T-helper 1 cell (primary cell): ENCODE measurements at regions not wholly inside any gene's neighbourhood (a gene's known extent, or its start where the extent isn't known, plus 50 kb on each side); places are given as distances from the start of the nearest gene placed in this dataset.

Experiments used
- DNase-seq, 5 donors: peaks; one replicate each; pipeline ENCODE4 v3.0.0-alpha.2; 2012 to 2020

GRCh38 chr4:24666816-24667477, 82.6 kb upstream of the DHX15 start:
- no peak for DNase-seq

GRCh38 chr4:24668956-24669355, 84.6 kb upstream of the DHX15 start:
- no peak for DNase-seq

GRCh38 chr4:24669751-24670150, 85.4 kb upstream of the DHX15 start:
- DNase-seq, result no peak

GRCh38 chr4:24671849-24672248, 87.5 kb upstream of the DHX15 start:
- DNase-seq, result no peak

GRCh38 chr4:24672880-24673279, 88.5 kb upstream of the DHX15 start:
- DNase-seq, result no peak

GRCh38 chr4:24674279-24674678, 89.9 kb upstream of the DHX15 start:
- no peak for DNase-seq

GRCh38 chr4:24675721-24676389, 91.5 kb upstream of the DHX15 start:
- no peak for DNase-seq

- no peak for DNase-seq
Observed at GRCh38 chr4:24677909-24678308, 93.6 kb upstream of the DHX15 start.

- no peak for DNase-seq
Observed at GRCh38 chr4:24680746-24681448, 96.5 kb upstream of the DHX15 start.

- DNase-seq, result no peak
Observed at GRCh38 chr4:24683116-24683515, 98.8 kb upstream of the DHX15 start.

- no peak for DNase-seq
Observed at GRCh38 chr4:24686866-24687692, 102.7 kb upstream of the DHX15 start.

- DNase-seq, result no peak
Observed at GRCh38 chr4:24688453-24688852, 104.1 kb upstream of the DHX15 start.

- DNase-seq, result no peak
Observed at GRCh38 chr4:24689212-24689611, 104.9 kb upstream of the DHX15 start.

- no peak for DNase-seq
Observed at GRCh38 chr4:24690436-24690835, 104.9 kb upstream of the SOD3 start.

- DNase-seq, result no peak
Observed at GRCh38 chr4:24693636-24694035, 101.7 kb upstream of the SOD3 start.

GRCh38 chr4:24700118-24700517, 95.3 kb upstream of the SOD3 start:
- DNase-seq, result no peak

GRCh38 chr4:24701683-24702082, 93.7 kb upstream of the SOD3 start:
- no peak for DNase-seq

GRCh38 chr4:24702281-24702680, 93.1 kb upstream of the SOD3 start:
- no peak for DNase-seq

- DNase-seq, result no peak
Observed at GRCh38 chr4:24703298-24703697, 92.1 kb upstream of the SOD3 start.

GRCh38 chr4:24704149-24704548, 91.2 kb upstream of the SOD3 start:
- no peak for DNase-seq

- DNase-seq, result no peak
Observed at GRCh38 chr4:24705016-24705753, 90.2 kb upstream of the SOD3 start.

- no peak for DNase-seq
Observed at GRCh38 chr4:24713604-24714003, 81.8 kb upstream of the SOD3 start.

- no peak for DNase-seq
Observed at GRCh38 chr4:24719615-24720014, 75.8 kb upstream of the SOD3 start.
